ENCODE measurements at regions not wholly inside any gene's neighbourhood (a gene's known extent, or its start where the extent isn't known, plus 50 kb on each side); places are given as distances from the start of the nearest gene placed in this dataset.

GRCh38 chr3:124478830-124479229 is 251.4 kb upstream of the UMPS start:
- no peak overlapping the region for H3K9ac ChIP-seq (ENCODE audit: insufficient read depth, low read length)
- H3K4me3 ChIP-seq (replicated peaks in 1 of 4; ENCODE audit: control extremely low read depth in 1 of 4, insufficient read depth in 1 of 4, low read depth in 3 of 4, low read length in 4 of 4): no peak overlapping the region
- no peaks in the 10 kb centered on the region for H4K20me1 ChIP-seq (ENCODE audit: control insufficient read depth, extremely low read depth, insufficient read depth, low read length)
- no peak overlapping the region for H3K4me2 ChIP-seq (ENCODE audit: extremely low read depth, insufficient read depth, low read length)
- no peak overlapping the region for H2AFZ ChIP-seq (ENCODE audit: low read length)
- no peaks in the 10 kb centered on the region for H3K4me1 ChIP-seq (ENCODE audit: control insufficient read depth, extremely low read depth, insufficient read depth, low read length)
- H3K36me3 ChIP-seq (ENCODE audit: control insufficient read depth, insufficient read depth, low read length): no peaks in the 10 kb centered on the region
- DNase-seq (ENCODE audit: low read depth in 2 of 2): no peak
- no peaks in the 10 kb centered on the region for H3K9me3 ChIP-seq (ENCODE audit: control insufficient read depth, insufficient read depth, low read depth, low read length)
- TF ChIP-seq EZH2 (IDR thresholded peaks at IDR 0.05; ENCODE audit: low read length, missing control alignments) (no peak), CTCF (conservative IDR thresholded peaks at IDR 0.05 in 1 of 2, IDR thresholded peaks at IDR 0.05 in 1 of 2; ENCODE audit: low read depth in 1 of 2, low read length in 2 of 2) (no peak)
- H3K79me2 ChIP-seq (ENCODE audit: control insufficient read depth, insufficient read depth, low read length): no peaks in the 10 kb centered on the region
- no peaks in the 10 kb centered on the region for H3K27me3 ChIP-seq (ENCODE audit: control insufficient read depth, insufficient read depth, low read length)
- no peak overlapping the region for H3K27ac ChIP-seq (ENCODE audit: insufficient read depth, low read length)

- Histone ChIP-seq H4K20me1 (ENCODE audit: control insufficient read depth, extremely low read depth, insufficient read depth, low read length) (no peaks in the 10 kb centered on the region), H2AFZ (ENCODE audit: low read length) (no peak overlapping the region), H3K79me2 (ENCODE audit: control insufficient read depth, insufficient read depth, low read length) (no peaks in the 10 kb centered on the region), H3K4me3 (replicated peaks in 1 of 4; ENCODE audit: control extremely low read depth in 1 of 4, insufficient read depth in 1 of 4, low read depth in 3 of 4, low read length in 4 of 4) (no peak overlapping the region), H3K9me3 (ENCODE audit: control insufficient read depth, insufficient read depth, low read depth, low read length) (no peaks in the 10 kb centered on the region), H3K4me2 (ENCODE audit: extremely low read depth, insufficient read depth, low read length) (no peak overlapping the region), H3K9ac (ENCODE audit: insufficient read depth, low read length) (no peak overlapping the region), H3K4me1 (ENCODE audit: control insufficient read depth, extremely low read depth, insufficient read depth, low read length) (no peaks in the 10 kb centered on the region), H3K36me3 (ENCODE audit: control insufficient read depth, insufficient read depth, low read length) (no peaks in the 10 kb centered on the region), H3K27me3 (ENCODE audit: control insufficient read depth, insufficient read depth, low read length) (no peaks in the 10 kb centered on the region), H3K27ac (ENCODE audit: insufficient read depth, low read length) (no peak overlapping the region)
- no peak for TF ChIP-seq EZH2 (IDR thresholded peaks at IDR 0.05; ENCODE audit: low read length, missing control alignments)
- TF ChIP-seq CTCF (conservative IDR thresholded peaks at IDR 0.05 in 1 of 2, IDR thresholded peaks at IDR 0.05 in 1 of 2; ENCODE audit: low read depth in 1 of 2, low read length in 2 of 2): no peak
- peak in 1 of 2 donors; percentile 44 for DNase-seq (ENCODE audit: low read depth in 2 of 2)
These were observed 246.3 kb upstream of the UMPS start for GRCh38 chr3:124483915-124484470.

- Histone ChIP-seq H3K4me3 (replicated peaks in 1 of 4; ENCODE audit: control extremely low read depth in 1 of 4, insufficient read depth in 1 of 4, low read depth in 3 of 4, low read length in 4 of 4) (no peak overlapping the region), H3K27me3 (ENCODE audit: control insufficient read depth, insufficient read depth, low read length) (no peaks in the 10 kb centered on the region), H4K20me1 (ENCODE audit: control insufficient read depth, extremely low read depth, insufficient read depth, low read length) (no peaks in the 10 kb centered on the region), H3K27ac (ENCODE audit: insufficient read depth, low read length) (no peak overlapping the region), H3K9ac (ENCODE audit: insufficient read depth, low read length) (no peak overlapping the region), H3K36me3 (ENCODE audit: control insufficient read depth, insufficient read depth, low read length) (no peaks in the 10 kb centered on the region), H3K4me2 (ENCODE audit: extremely low read depth, insufficient read depth, low read length) (no peak overlapping the region), H3K9me3 (ENCODE audit: control insufficient read depth, insufficient read depth, low read depth, low read length) (no peaks in the 10 kb centered on the region), H3K79me2 (ENCODE audit: control insufficient read depth, insufficient read depth, low read length) (no peaks in the 10 kb centered on the region), H3K4me1 (ENCODE audit: control insufficient read depth, extremely low read depth, insufficient read depth, low read length) (no peaks in the 10 kb centered on the region), H2AFZ (ENCODE audit: low read length) (no peak overlapping the region)
- TF ChIP-seq EZH2 (IDR thresholded peaks at IDR 0.05; ENCODE audit: low read length, missing control alignments): no peak
- TF ChIP-seq CTCF (conservative IDR thresholded peaks at IDR 0.05 in 1 of 2, IDR thresholded peaks at IDR 0.05 in 1 of 2; ENCODE audit: low read depth in 1 of 2, low read length in 2 of 2): peak; percentile 11 to 19
- peak in 1 of 2 donors; percentile 4 for DNase-seq (ENCODE audit: low read depth in 2 of 2)
These were observed 243.9 kb upstream of the UMPS start for GRCh38 chr3:124486324-124486723.

All from fibroblast of lung (primary cell).